Endothelial cell of umbilical vein (primary cell): ENCODE measurements at regions not wholly inside any gene's neighbourhood (a gene's known extent, or its start where the extent isn't known, plus 50 kb on each side); places are given as distances from the start of the nearest gene placed in this dataset.
A peak's percentile ranks its signal among the peaks of the same experiment; 100 is the strongest.

Experiments used
- BruUV-seq: library from RNA; stranded (reverse); fragments of 400-500 nt; replicated peaks from 2 replicates; lab custom pipeline; 2021; lab: Mats Ljungman, UMichigan
- CTCF ChIA-PET: fragments of 300-600, 350-600 bp; sonication (Branson Sonifier 250); formaldehyde crosslinking; loops from one replicate; lab custom pipeline; 2021; ENCODE audit warnings: antibody characterized with exemption, inconsistent platforms; lab: Charles Lee
- POLR2A ChIA-PET: fragments of 300-600, 350-600 bp; sonication (Branson Sonifier 250); formaldehyde crosslinking; loops from one replicate; lab custom pipeline; 2021; ENCODE audit warnings: antibody characterized with exemption, inconsistent platforms; lab: Charles Lee
- DNase-seq: peaks from one replicate; pipeline ENCODE4 v3.0.0-alpha.2; 2011; ENCODE audit warnings: low read depth, low spot score
- FAIRE-seq: peaks from 2 replicates; lab custom pipeline; 2011; peaks lifted over from hg19 to GRCh38; lab: Jason Lieb, UNC
- H2AFZ ChIP-seq: 2 replicates; pipeline ENCODE4 v1.6.0; 2012; ENCODE audit warnings: low read depth, low read length, control low read depth, inconsistent platforms
- H3K27ac ChIP-seq: 2 replicates; pipeline ENCODE4 v1.5.1; 2011; ENCODE audit warnings: low read depth, mild to moderate bottlenecking, control low read depth, low read length, moderate library complexity; ENCODE audit not compliant: insufficient read depth
- H3K27me3 ChIP-seq, 2 experiments: 2 replicates each; pipeline versions ENCODE4 v1.6.0 to v1.6.1; 2011; ENCODE audit warnings: low read length in 2 of 2, mixed read lengths in 1 of 2; ENCODE audit not compliant: control insufficient read depth in 2 of 2, insufficient read depth in 2 of 2
- H3K36me3 ChIP-seq, 2 experiments: 2 replicates in 1 of 2; 3 replicates in 1 of 2; pipeline ENCODE4 v1.5.1; 2011; ENCODE audit warnings: low read length in 2 of 2, mild to moderate bottlenecking in 1 of 2, moderate library complexity in 1 of 2; ENCODE audit not compliant: control insufficient read depth in 2 of 2, insufficient read depth in 2 of 2; ENCODE audit errors: extremely low read depth in 1 of 2
- H3K4me1 ChIP-seq: 3 replicates; pipeline ENCODE4 v1.5.1; 2011; ENCODE audit warnings: mild to moderate bottlenecking, low read length; ENCODE audit not compliant: control insufficient read depth, insufficient read depth; ENCODE audit errors: extremely low read depth
- H3K4me2 ChIP-seq: 2 replicates; pipeline ENCODE4 v1.6.1; 2011; ENCODE audit warnings: low read length, control low read depth, mixed read lengths; ENCODE audit not compliant: insufficient read depth
- H3K4me3 ChIP-seq, 3 experiments: fragments of 200-600 bp in 1 of 3; sonication (generic), shearing (Covaris generic) in 1 of 3; replicated peaks in 1 of 3; 2 replicates each; pipeline ENCODE4 v1.5.1; 2011 to 2016; ENCODE audit warnings: control low read depth in 3 of 3, low read length in 3 of 3, mild to moderate bottlenecking in 2 of 3, inconsistent platforms in 1 of 3, low read depth in 1 of 3, moderate library complexity in 1 of 3; ENCODE audit not compliant: insufficient read depth in 1 of 3
- H3K79me2 ChIP-seq: 2 replicates; pipeline ENCODE4 v1.6.0; 2012; ENCODE audit warnings: low read length, inconsistent platforms; ENCODE audit not compliant: control insufficient read depth, insufficient read depth
- H3K9ac ChIP-seq: replicated peaks from 2 replicates; pipeline ENCODE3; 2011; ENCODE audit warnings: low read length, control low read depth; ENCODE audit not compliant: insufficient read depth; ENCODE audit errors: extremely low read depth
- H3K9me1 ChIP-seq: replicated peaks from 3 replicates; pipeline ENCODE4 v1.6.0; 2011; ENCODE audit warnings: mild to moderate bottlenecking, low read length; ENCODE audit not compliant: control insufficient read depth, insufficient read depth; ENCODE audit errors: extremely low read depth
- H3K9me3 ChIP-seq: replicated peaks from 2 replicates; pipeline ENCODE4 v1.5.1; 2012; ENCODE audit warnings: low read length, inconsistent platforms; ENCODE audit not compliant: control insufficient read depth, insufficient read depth
- H4K20me1 ChIP-seq: replicated peaks from 2 replicates; pipeline ENCODE3; 2011; ENCODE audit warnings: mild to moderate bottlenecking, low read length; ENCODE audit not compliant: control insufficient read depth, insufficient read depth; ENCODE audit errors: extremely low read depth
- EZH2 ChIP-seq: IDR thresholded peaks from 2 replicates; pipeline ENCODE4 v1.6.1; 2012; ENCODE audit warnings: borderline replicate concordance, low read depth, mild to moderate bottlenecking, moderate library complexity, low read length, inconsistent platforms; ENCODE audit not compliant: severe bottlenecking
- FOS ChIP-seq: IDR thresholded peaks from 2 replicates; pipeline ENCODE4 v1.6.1; 2011; ENCODE audit warnings: mild to moderate bottlenecking, low read length, moderate library complexity, borderline replicate concordance; ENCODE audit not compliant: insufficient read depth
- GATA2 ChIP-seq: IDR thresholded peaks from 2 replicates; pipeline ENCODE4 v1.7.0; 2011; ENCODE audit warnings: low read depth, mild to moderate bottlenecking, moderate library complexity, mixed read lengths, low read length; ENCODE audit not compliant: insufficient read length, insufficient read depth
- JUN ChIP-seq: IDR thresholded peaks from 2 replicates; pipeline ENCODE4 v1.6.1; 2011; ENCODE audit warnings: borderline replicate concordance, low read depth; ENCODE audit not compliant: insufficient read length, insufficient read depth
- MAX ChIP-seq: IDR thresholded peaks from 2 replicates; pipeline ENCODE4 v1.6.1; 2011; ENCODE audit not compliant: insufficient read depth, insufficient read length
- MYC ChIP-seq: IDR thresholded peaks from one replicate; pipeline ENCODE4 v1.6.1; 2011; ENCODE audit warnings: mild to moderate bottlenecking, low read depth, low read length
- POLR2A ChIP-seq: IDR thresholded peaks from 2 replicates; pipeline ENCODE4 v1.6.1; 2012; ENCODE audit warnings: low read depth, mild to moderate bottlenecking, control low read depth, low read length
- POLR2AphosphoS5 ChIP-seq: IDR thresholded peaks from 2 replicates; pipeline ENCODE4 v1.6.1; 2012; ENCODE audit warnings: low read depth, mild to moderate bottlenecking, control low read depth, low read length, moderate library complexity; ENCODE audit not compliant: insufficient read depth
- dilution Hi-C: fragments of 300-500 bp; cut with MboI; formaldehyde crosslinking; loops from one replicate; pipeline ENCODE4 v1.15.0; 2019; ENCODE audit warnings: low sequenced_read_pairs; ENCODE audit not compliant: extremely low pct_ligation_motif_present
- intact Hi-C: fragments of 100-400 bp; cut with micrococcal nuclease; formaldehyde crosslinking; loops from one replicate; pipeline ENCODE4 v1.10.0; 2022
- TF ChIP-seq, protein P1 (sequence below), 2 donors: IDR thresholded peaks; 1 replicate in 1 of 2; 2 replicates in 1 of 2; pipeline ENCODE4 v1.5.1; 2011; ENCODE audit warnings: low read length in 2 of 2, mild to moderate bottlenecking in 2 of 2, moderate library complexity in 2 of 2, control low read depth in 1 of 2, inconsistent platforms in 1 of 2, low read depth in 1 of 2; ENCODE audit not compliant: insufficient read depth in 1 of 2; ENCODE audit errors: extremely low read depth in 1 of 2

- no peak overlapping the region for H3K4me2 ChIP-seq
- dilution Hi-C loops (no loop called here), intact Hi-C loops (no loop called here)
- H2AFZ ChIP-seq: no peak overlapping the region
- peaks cover 10% of the 10 kb centered on the region for H3K4me1 ChIP-seq
- DNase-seq: peak; percentile 19
- no peak for TF ChIP-seq MYC
- no peaks in the 10 kb centered on the region for H3K9me1 ChIP-seq
- BruUV-seq: no TSS peak
- H3K9ac ChIP-seq: no peak overlapping the region
- H4K20me1 ChIP-seq: no peaks in the 10 kb centered on the region
- no peaks in the 10 kb centered on the region for H3K27me3 ChIP-seq
- H3K9me3 ChIP-seq: no peaks in the 10 kb centered on the region
- FAIRE-seq: no peak
- no peak overlapping the region for H3K4me3 ChIP-seq
- H3K36me3 ChIP-seq: no peaks in the 10 kb centered on the region
- no peaks in the 10 kb centered on the region for H3K79me2 ChIP-seq
- POLR2A ChIA-PET: no interaction called here
- CTCF ChIA-PET: interaction anchor here (1.0 kb wide), 1 partner anchor 8 kb away, joined by 4 read pairs; no protein-coding TSS in a partner anchor
- no peak overlapping the region for H3K27ac ChIP-seq
Observed at GRCh38 chr12:20188930-20189653, 179.2 kb upstream of the PDE3A start.

DNA sequence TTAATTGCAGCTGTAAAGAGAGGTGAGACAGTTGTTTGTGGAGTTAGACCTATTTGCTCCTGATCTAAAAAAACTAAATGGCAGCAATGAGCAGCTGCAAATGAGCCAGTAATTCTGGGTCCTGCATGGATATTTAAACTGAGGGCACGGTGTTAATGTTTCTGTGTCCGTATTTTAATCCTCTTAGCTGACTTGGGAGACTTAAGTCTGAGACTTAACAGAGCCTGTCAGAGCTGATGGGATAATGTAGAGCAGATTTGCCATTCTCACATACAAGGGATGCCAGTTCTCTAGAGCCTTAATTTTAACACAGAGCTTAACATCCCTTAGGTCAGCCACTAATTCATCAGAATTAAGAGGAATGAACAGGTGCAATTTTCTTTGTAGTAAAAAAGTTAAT, 178.6 kb upstream of the PDE3A start:
- Histone ChIP-seq H3K36me3 (no peaks in the 10 kb centered on the region), H3K27me3 (no peaks in the 10 kb centered on the region), H3K4me3 (no peak overlapping the region), H4K20me1 (no peaks in the 10 kb centered on the region), H3K9me3 (no peaks in the 10 kb centered on the region), H3K9me1 (no peaks in the 10 kb centered on the region), H3K4me2 (no peak overlapping the region), H3K9ac (no peak overlapping the region), H2AFZ (no peak overlapping the region), H3K27ac (no peak overlapping the region), H3K4me1 (peaks cover 3% of the 10 kb centered on the region), H3K79me2 (no peaks in the 10 kb centered on the region)
- DNase-seq (no peak), FAIRE-seq (no peak)
- intact Hi-C loops (no loop called here), dilution Hi-C loops (no loop called here)
- no peak for TF ChIP-seq MAX
- no peak for TF ChIP-seq JUN
- TF ChIP-seq POLR2A: no peak
- TF ChIP-seq, protein P1, sequence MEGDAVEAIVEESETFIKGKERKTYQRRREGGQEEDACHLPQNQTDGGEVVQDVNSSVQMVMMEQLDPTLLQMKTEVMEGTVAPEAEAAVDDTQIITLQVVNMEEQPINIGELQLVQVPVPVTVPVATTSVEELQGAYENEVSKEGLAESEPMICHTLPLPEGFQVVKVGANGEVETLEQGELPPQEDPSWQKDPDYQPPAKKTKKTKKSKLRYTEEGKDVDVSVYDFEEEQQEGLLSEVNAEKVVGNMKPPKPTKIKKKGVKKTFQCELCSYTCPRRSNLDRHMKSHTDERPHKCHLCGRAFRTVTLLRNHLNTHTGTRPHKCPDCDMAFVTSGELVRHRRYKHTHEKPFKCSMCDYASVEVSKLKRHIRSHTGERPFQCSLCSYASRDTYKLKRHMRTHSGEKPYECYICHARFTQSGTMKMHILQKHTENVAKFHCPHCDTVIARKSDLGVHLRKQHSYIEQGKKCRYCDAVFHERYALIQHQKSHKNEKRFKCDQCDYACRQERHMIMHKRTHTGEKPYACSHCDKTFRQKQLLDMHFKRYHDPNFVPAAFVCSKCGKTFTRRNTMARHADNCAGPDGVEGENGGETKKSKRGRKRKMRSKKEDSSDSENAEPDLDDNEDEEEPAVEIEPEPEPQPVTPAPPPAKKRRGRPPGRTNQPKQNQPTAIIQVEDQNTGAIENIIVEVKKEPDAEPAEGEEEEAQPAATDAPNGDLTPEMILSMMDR (IDR thresholded peaks at IDR 0.05; ENCODE audit: extremely low read depth in 1 of 2, insufficient read depth in 1 of 2, low read depth in 1 of 2, low read length in 2 of 2): no peak
- TF ChIP-seq POLR2AphosphoS5: no peak
- no peak for TF ChIP-seq MYC
- no peak for TF ChIP-seq GATA2
- TF ChIP-seq FOS: no peak
- TF ChIP-seq EZH2: no peak
- ChIA-PET POLR2A (no interaction called here), CTCF (no interaction called here)
- no TSS peak for BruUV-seq
